ENCODE measurements at regions not wholly inside any gene's neighbourhood (a gene's known extent, or its start where the extent isn't known, plus 50 kb on each side); places are given as distances from the start of the nearest gene placed in this dataset.
"Not testable (repeated sequence)": the region's sequence is repeated elsewhere in the genome, so short reads cannot be mapped to it uniquely, and the experiment has no call there.

- no peak for DNase-seq
Observed at GRCh38 chr2:120539937-120540718, 194.2 kb downstream of the INHBB start.

DNA sequence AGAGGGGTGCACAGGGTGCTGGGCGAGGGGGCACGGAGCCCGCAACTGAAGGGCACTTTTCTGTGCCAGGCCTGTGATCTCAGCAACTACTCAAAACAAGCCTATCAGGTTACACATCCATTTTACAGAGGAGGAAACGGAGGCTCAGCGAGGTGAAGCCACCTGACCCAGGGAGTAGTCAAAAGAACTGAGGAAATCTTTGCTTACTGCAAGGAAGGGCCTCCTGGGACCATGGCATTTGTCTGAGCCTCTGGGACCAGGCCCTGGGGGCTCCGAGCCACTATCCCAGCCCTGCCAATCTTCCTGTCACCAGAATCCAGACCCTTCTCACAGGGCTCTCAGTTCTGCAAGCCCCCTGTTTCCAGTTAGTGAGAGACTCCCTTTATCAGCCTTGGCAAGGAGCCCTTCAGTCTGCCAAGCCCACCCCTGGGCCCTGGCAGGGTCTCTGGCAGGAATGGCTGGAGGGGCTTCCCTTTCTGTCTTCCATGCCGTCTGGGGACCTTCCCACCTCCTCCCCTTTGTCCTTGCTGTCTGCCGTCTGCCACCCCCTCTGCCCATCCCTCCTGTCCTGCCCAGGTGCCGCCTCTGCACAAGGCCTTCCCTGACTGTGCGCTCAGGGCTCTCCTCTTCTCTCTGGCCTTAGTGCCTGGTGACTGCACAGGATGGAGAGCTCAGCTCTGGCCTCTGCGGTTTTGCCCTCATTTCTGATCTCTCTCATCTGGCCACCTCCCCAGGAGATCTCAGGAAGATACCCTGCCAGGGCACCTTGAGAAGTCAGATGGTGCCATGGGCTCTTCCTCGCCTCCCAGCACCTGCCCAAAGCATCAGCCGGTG is 194.7 kb upstream of the GLI2 start:
- DNase-seq: no peak

DNA sequence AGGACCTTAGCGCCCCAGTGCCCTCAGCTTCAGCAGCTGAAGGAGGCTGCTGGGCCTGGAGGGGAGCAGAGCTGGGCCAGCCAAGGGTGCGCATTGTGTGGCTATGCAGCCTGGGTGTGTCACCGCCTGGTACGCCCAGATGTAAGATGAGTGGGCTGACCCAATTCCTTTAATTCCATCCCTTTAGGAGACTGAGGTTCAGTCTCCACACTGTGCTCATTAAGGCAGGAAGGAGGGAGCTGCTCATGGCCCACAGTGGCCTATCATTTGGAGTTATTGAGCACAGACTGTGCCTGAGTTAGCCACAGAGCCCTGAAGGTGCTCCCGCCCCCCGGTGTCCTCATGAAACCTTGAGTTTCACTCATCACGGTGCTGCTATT is 194.1 kb upstream of the GLI2 start:
- no peak for DNase-seq

GRCh38 chr2:120541972-120542670 is 193.5 kb upstream of the GLI2 start:
- no peak for DNase-seq

- no peak for DNase-seq
Observed at GRCh38 chr2:120542911-120543527, 192.6 kb upstream of the GLI2 start.

- DNase-seq: no peak
Observed at GRCh38 chr2:120543899-120544298, 191.8 kb upstream of the GLI2 start.

DNA sequence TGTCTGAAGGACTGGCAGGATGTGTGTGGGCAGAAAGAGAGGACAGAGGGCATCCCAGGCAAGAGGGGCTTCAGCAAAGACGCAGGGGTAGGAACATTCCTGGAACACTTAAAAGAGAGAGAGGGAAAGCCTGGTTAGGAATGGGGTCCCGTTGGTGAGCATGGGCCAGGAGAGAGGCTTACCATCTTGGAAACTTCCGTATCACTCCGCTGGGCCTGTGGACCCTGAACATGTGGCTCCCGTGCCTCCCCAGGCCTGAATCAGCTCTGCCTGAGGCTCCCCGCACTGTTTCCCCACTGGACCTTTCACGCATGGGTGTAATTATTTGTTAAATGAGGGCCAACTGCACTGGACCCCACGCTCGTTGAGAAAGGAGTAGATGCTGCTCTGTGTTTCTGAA is 191.1 kb upstream of the GLI2 start:
- DNase-seq: no peak

GRCh38 chr2:120545007-120545406 is 190.7 kb upstream of the GLI2 start:
- DNase-seq: not testable (repeated sequence)

GRCh38 chr2:120545521-120546047 is 190.1 kb upstream of the GLI2 start:
- DNase-seq: no peak

DNA sequence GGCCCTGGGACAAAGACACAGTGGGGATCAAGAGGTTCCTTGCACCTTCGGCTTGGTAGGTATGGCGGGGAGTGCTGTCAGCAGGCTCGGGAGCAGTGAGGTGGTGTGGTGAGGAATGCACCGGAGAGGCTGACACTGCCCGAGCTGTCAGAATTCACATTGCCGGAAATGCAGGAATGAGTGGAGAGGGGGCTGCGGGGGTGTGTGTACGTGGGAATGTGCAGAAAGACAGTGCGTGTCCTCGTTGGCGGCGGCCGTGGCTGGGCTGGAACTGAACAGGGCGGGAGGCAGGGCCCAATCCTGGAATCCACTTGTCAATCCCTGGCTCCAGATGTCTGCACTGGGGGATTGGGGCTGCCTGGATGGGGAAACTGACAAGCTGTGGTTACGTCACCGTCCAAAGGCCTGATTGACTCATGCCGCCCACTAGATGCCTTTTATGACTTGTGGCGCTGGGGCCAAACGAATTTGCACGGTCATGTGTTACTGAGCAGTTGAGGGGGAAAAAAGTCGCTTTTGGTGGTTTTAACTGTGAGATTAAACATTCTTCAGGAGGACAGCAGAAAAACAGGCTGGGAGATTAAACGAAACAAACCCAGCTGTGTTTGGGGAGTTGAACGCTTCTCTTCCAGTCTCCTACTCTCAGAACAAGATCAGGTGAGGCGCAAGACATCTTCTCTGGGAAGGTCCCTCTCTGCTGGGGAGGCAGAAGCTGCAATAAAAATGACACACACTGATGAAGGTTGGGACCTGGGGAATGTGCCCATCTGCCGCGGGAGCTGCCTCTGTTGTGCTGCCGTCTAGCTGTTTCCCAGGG is 189.4 kb upstream of the GLI2 start:
- DNase-seq: no peak

- DNase-seq: no peak
Observed at GRCh38 chr2:120546865-120547390, 188.7 kb upstream of the GLI2 start.

- no peak for DNase-seq
Observed at GRCh38 chr2:120547662-120548061, 188.0 kb upstream of the GLI2 start.

GRCh38 chr2:120548627-120549608 is 186.8 kb upstream of the GLI2 start:
- DNase-seq: no peak

GRCh38 chr2:120549841-120550240 is 185.8 kb upstream of the GLI2 start:
- DNase-seq: no peak

- DNase-seq: no peak
Observed at GRCh38 chr2:120550282-120550681, 185.4 kb upstream of the GLI2 start.

DNA sequence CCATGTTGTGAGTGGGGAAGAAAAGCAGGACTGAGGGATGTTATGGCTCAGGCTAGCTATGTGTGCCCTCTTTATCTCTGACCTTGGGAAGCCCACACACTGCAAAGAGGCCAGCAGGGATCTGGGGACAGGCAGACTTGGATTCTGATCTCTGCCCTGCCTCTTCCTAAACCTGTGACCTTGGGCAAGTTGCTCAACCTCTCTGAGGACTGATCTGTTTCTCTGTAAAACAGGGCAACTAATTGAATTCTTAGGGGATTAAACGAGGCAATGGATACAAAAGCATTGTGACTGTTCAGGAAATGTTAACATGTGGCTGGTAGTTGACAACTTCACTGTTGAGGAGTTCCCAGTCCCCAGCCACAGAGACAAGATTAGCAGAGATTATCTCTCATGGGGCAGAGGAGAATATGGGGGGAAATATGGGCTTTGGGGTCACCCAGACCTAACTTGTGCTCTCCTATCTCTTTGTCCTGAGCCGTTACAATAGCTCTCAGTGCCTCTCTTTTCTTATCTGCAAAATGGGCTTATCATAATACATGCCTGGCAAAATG is 184.7 kb upstream of the GLI2 start:
- no peak for DNase-seq

GRCh38 chr2:120551522-120551921 is 184.1 kb upstream of the GLI2 start:
- DNase-seq: no peak

- DNase-seq: no peak
Observed at GRCh38 chr2:120552079-120552478, 183.6 kb upstream of the GLI2 start.

DNA sequence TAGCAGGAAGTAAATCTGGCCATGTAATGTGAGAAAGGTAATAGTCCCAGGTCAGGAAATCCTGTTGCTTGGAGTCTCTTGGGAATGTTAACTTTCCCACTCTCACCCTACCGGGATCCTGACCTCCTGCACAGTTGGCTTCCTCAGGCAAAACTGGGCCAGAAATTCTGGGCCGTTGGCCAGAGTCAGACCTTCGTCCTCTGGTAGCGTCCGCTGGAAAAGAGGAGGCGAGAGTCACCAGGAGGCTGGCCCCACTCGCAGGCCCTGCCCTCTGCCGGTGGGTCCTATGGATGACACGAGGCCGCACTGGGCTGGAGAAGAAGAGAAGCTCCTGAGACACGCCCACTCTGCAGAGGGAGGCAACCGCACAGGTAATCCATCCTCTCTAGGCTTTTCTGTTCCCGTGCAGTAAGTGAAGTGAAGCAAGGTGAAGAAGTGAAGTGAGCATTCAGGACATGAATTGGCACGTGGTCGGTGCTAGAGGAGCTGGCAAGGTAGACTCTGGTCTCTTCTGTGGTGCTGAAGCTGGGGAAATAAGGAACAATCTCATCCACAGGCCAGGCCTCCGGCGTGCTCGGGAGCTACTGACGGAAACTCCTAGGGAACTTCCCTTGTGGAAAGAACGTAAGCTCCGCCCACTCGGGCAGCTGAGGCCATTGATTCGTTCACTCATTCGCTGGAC is 182.7 kb upstream of the GLI2 start:
- no peak for DNase-seq

DNA sequence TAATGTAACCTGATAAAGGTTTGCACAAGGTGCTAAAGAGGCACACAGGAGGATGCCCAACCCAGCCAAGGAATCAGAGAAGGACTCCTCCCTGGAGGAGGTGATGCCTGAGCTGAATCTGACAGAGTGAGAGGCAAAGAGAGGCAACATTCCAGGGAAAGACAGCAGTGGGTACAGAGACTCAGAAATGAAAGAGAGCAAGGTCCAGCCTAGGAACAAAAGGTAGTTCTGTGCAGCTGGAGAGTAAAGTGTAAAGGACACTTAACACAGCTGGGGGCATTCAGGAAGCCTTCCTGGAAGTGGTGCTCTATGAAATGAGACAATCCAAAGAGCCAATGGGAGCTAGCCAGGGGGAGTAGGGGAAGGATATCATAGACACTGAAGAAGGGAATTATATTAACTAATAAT is 181.0 kb upstream of the GLI2 start:
- DNase-seq: no peak

All from stimulated activated CD4-positive, alpha-beta T cell treated with anti-CD3 and anti-CD28 coated beads, Interleukin-4, amount 100 ng/mL, for 24 hours (primary cell).